Endodermal cell (in vitro differentiated cells): ENCODE measurements at regions not wholly inside any gene's neighbourhood (a gene's known extent, or its start where the extent isn't known, plus 50 kb on each side); places are given as distances from the start of the nearest gene placed in this dataset.

Experiments used
- DNase-seq: peaks from one replicate; pipeline ENCODE4 v3.0.0-alpha.2; 2017
- H3K27ac ChIP-seq: 2 replicates; pipeline ENCODE4 v1.5.1; 2013; ENCODE audit warnings: mild to moderate bottlenecking, low read depth, low read length, moderate library complexity
- H3K27me3 ChIP-seq: 2 replicates; pipeline ENCODE4 v1.6.1; 2013; ENCODE audit warnings: mild to moderate bottlenecking, low read length, moderate library complexity; ENCODE audit not compliant: insufficient read depth, control insufficient read depth, poor library complexity, severe bottlenecking
- H3K36me3 ChIP-seq: 2 replicates; pipeline ENCODE4 v1.7.0; 2013; ENCODE audit warnings: mild to moderate bottlenecking, low read length, moderate library complexity; ENCODE audit not compliant: control insufficient read depth, insufficient read depth
- H3K4me1 ChIP-seq: one replicate; pipeline ENCODE4 v1.7.0; 2013; ENCODE audit warnings: low read length; ENCODE audit not compliant: control insufficient read depth, insufficient read depth
- H3K4me3 ChIP-seq: 2 replicates; pipeline ENCODE4 v1.5.1; 2013; ENCODE audit warnings: mild to moderate bottlenecking, low read length, moderate library complexity
- H3K9ac ChIP-seq: 2 replicates; pipeline ENCODE4 v1.6.1; 2013; ENCODE audit warnings: mild to moderate bottlenecking, low read length, moderate library complexity; ENCODE audit not compliant: poor library complexity, severe bottlenecking; ENCODE audit errors: extremely low read depth
- H3K9me3 ChIP-seq: 2 replicates; pipeline ENCODE4 v1.6.1; 2013; ENCODE audit warnings: mild to moderate bottlenecking, low read length, moderate library complexity; ENCODE audit not compliant: control insufficient read depth
- H3K27ac Mint-ChIP-seq: 2 replicates; pipeline ENCODE4 v1.8.0; 2020; ENCODE audit warnings: mixed read lengths
- H3K27me3 Mint-ChIP-seq: 2 replicates; pipeline ENCODE4 v1.8.0; 2021; ENCODE audit warnings: mild to moderate bottlenecking, mixed read lengths; ENCODE audit not compliant: insufficient read depth
- H3K36me3 Mint-ChIP-seq: 2 replicates; pipeline ENCODE4 v1.8.0; 2020; ENCODE audit warnings: low read depth, mixed read lengths
- H3K4me1 Mint-ChIP-seq: 2 replicates; pipeline ENCODE4 v1.8.0; 2020; ENCODE audit warnings: mixed read lengths
- H3K4me3 Mint-ChIP-seq: 2 replicates; pipeline ENCODE4 v1.8.0; 2020; ENCODE audit warnings: mild to moderate bottlenecking, moderate library complexity, mixed read lengths
- H3K9me3 Mint-ChIP-seq: 2 replicates; pipeline ENCODE4 v1.8.0; 2020; ENCODE audit warnings: mild to moderate bottlenecking, mixed read lengths
- CTCF ChIP-seq: fragments of 200-600 bp; sonication (generic); conservative IDR thresholded peaks from 2 replicates; pipeline ENCODE4 v1.5.0; 2021; ENCODE audit warnings: antibody characterized with exemption, mild to moderate bottlenecking
- WGBS, 2 experiments: methylation state at CpG; one replicate each; pipeline versions ENCODE4 v1.1.5 to v1.1.7; 2013; ENCODE audit warnings: missing lambda C conversion rate in 2 of 2, mixed read lengths in 1 of 2; ENCODE audit not compliant: insufficient coverage in 1 of 2, insufficient read length in 1 of 2; 5-methylcytosine and 5-hydroxymethylcytosine counted together

- H3K36me3 Mint-ChIP-seq = peaks cover 2% of the 10 kb centered on the region
- Histone ChIP-seq H3K27ac (no peak overlapping the region), H3K4me1 (no peaks in the 10 kb centered on the region), H3K4me3 (no peak overlapping the region), H3K36me3 (no peaks in the 10 kb centered on the region), H3K27me3 (no peaks in the 10 kb centered on the region), H3K9me3 (peaks cover 10% of the 10 kb centered on the region), H3K9ac (peak overlapping the region; percentile 49)
- TF ChIP-seq CTCF = no peak
- no peak for DNase-seq
- WGBS, 2 experiments = 79% methylated on average over 3 of the region's 3 CpGs; no CpG with 5 or more reads in 1 of the 2 experiments
- H3K4me1 Mint-ChIP-seq = peaks cover 13% of the 10 kb centered on the region
- no peaks in the 10 kb centered on the region for H3K27me3 Mint-ChIP-seq
- peaks cover 65% of the 10 kb centered on the region for H3K9me3 Mint-ChIP-seq
- H3K4me3 Mint-ChIP-seq = peak overlapping the region; percentile 26
- H3K27ac Mint-ChIP-seq = peak overlapping the region; percentile 96
Observed at GRCh38 chrX:45400027-45400779, 199.5 kb upstream of the DIPK2B start.

DNA sequence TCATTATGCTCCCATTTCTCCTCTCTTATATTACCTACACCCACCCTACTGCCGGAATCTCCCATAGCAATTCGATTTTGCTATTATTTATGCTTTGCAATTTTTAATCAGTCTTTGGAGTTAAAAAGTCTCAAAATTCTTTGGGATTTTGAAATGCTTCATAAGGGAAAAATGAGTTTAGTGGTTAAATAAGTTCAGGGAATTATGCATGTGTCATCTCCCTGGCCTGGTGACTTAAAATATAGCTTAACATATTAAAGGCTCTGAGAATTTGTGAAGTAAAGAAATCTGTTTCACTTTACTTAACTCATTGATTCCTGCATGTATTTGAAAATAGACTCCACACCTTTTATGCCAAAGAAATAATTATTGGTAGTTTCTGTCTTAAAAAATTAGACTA, 185.1 kb upstream of the DIPK2B start:
- Mint-ChIP-seq H3K27me3 (no peaks in the 10 kb centered on the region), H3K36me3 (no peaks in the 10 kb centered on the region), H3K4me3 (no peak overlapping the region), H3K4me1 (no peaks in the 10 kb centered on the region), H3K9me3 (peaks cover 59% of the 10 kb centered on the region), H3K27ac (no peak overlapping the region)
- DNase-seq = no peak
- no peaks in the 10 kb centered on the region for H3K36me3 ChIP-seq
- 86% methylated on average over 2 of the region's 2 CpGs; no CpG with 5 or more reads in 1 of the 2 experiments for WGBS, 2 experiments
- H3K9me3 ChIP-seq = no peaks in the 10 kb centered on the region
- no peaks in the 10 kb centered on the region for H3K27me3 ChIP-seq
- no peaks in the 10 kb centered on the region for H3K4me1 ChIP-seq
- no peak overlapping the region for H3K4me3 ChIP-seq
- TF ChIP-seq CTCF = no peak
- H3K9ac ChIP-seq = no peak overlapping the region
- no peak overlapping the region for H3K27ac ChIP-seq

GRCh38 chrX:45381841-45382240, 181.2 kb upstream of the DIPK2B start:
- H3K36me3 Mint-ChIP-seq = no peaks in the 10 kb centered on the region
- 97% methylated on average over 34 of the region's 34 CpGs; no CpG with 5 or more reads in 1 of the 2 experiments for WGBS, 2 experiments

More at GRCh38 chrX:45381841-45382240, 181.2 kb upstream of the DIPK2B start:
- peaks cover 54% of the 10 kb centered on the region for H3K9me3 Mint-ChIP-seq
- no peak for TF ChIP-seq CTCF
- Histone ChIP-seq H3K27me3 (no peaks in the 10 kb centered on the region), H3K9me3 (no peaks in the 10 kb centered on the region), H3K4me1 (no peaks in the 10 kb centered on the region), H3K36me3 (no peaks in the 10 kb centered on the region), H3K27ac (no peak overlapping the region), H3K9ac (no peak overlapping the region), H3K4me3 (no peak overlapping the region)
- H3K4me1 Mint-ChIP-seq = no peaks in the 10 kb centered on the region
- no peak for DNase-seq
- H3K27ac Mint-ChIP-seq = no peak overlapping the region
- H3K27me3 Mint-ChIP-seq = no peaks in the 10 kb centered on the region
- H3K4me3 Mint-ChIP-seq = no peak overlapping the region
